KMS-11 (cell line): ENCODE measurements at regions not wholly inside any gene's neighbourhood (a gene's known extent, or its start where the extent isn't known, plus 50 kb on each side); places are given as distances from the start of the nearest gene placed in this dataset.

Source experiments
- H2AFZ ChIP-seq: fragments of 200-600 bp; sonication (generic); 2 replicates; pipeline ENCODE4 v1.6.1; 2016; ENCODE audit warnings: antibody characterized with exemption, mixed run types, low read depth
- H3K27ac ChIP-seq: fragments of 200-600 bp; sonication (generic); 2 replicates; pipeline ENCODE4 v1.6.1; 2016; ENCODE audit warnings: mild to moderate bottlenecking, mixed run types
- H3K27me3 ChIP-seq: fragments of 200-600 bp; sonication (generic); 2 replicates; pipeline ENCODE4 v1.6.1; 2017; ENCODE audit warnings: mild to moderate bottlenecking, low read depth, mixed run types, moderate library complexity; ENCODE audit not compliant: insufficient read depth
- H3K36me3 ChIP-seq: fragments of 200-600 bp; sonication (generic); 2 replicates; pipeline ENCODE4 v1.6.1; 2017; ENCODE audit warnings: mild to moderate bottlenecking, mixed run types; ENCODE audit not compliant: insufficient read depth
- H3K4me1 ChIP-seq: fragments of 200-600 bp; sonication (generic); 2 replicates; pipeline ENCODE4 v1.6.1; 2016; ENCODE audit warnings: mild to moderate bottlenecking, low read depth, mixed run types; ENCODE audit not compliant: poor library complexity, severe bottlenecking
- H3K4me2 ChIP-seq: fragments of 200-600 bp; sonication (generic); 2 replicates; pipeline ENCODE4 v1.7.0; 2016; ENCODE audit warnings: mild to moderate bottlenecking, mixed run types
- H3K4me3 ChIP-seq: fragments of 200-600 bp; sonication (generic); IDR thresholded peaks from 2 replicates; pipeline ENCODE4 v1.6.1; 2017; ENCODE audit warnings: low read depth, low read length, mixed read lengths; ENCODE audit not compliant: insufficient read depth
- H3K79me2 ChIP-seq: fragments of 200-600 bp; sonication (generic); 2 replicates; pipeline ENCODE4 v1.6.1; 2016; ENCODE audit warnings: low read depth, mixed run types; ENCODE audit not compliant: insufficient read depth
- H3K9ac ChIP-seq: fragments of 200-600 bp; sonication (generic); 2 replicates; pipeline ENCODE4 v1.6.1; 2016; ENCODE audit warnings: mild to moderate bottlenecking, mixed run types
- H4K20me1 ChIP-seq: fragments of 200-600 bp; sonication (generic); 2 replicates; pipeline ENCODE4 v1.6.1; 2016; ENCODE audit warnings: mild to moderate bottlenecking, mixed run types; ENCODE audit not compliant: insufficient read depth
- TF ChIP-seq, protein P1 (sequence below): fragments of 200-600 bp; sonication (generic); conservative IDR thresholded peaks from 2 replicates; pipeline ENCODE4 v1.6.1; 2017; ENCODE audit warnings: low read depth, mild to moderate bottlenecking, antibody characterized with exemption, low read length, moderate library complexity, mixed read lengths

- Histone ChIP-seq H3K4me1 (no peaks in the 10 kb centered on the region), H3K9ac (no peak overlapping the region), H3K27me3 (no peaks in the 10 kb centered on the region), H2AFZ (no peak overlapping the region), H3K36me3 (no peaks in the 10 kb centered on the region), H4K20me1 (no peaks in the 10 kb centered on the region), H3K4me3 (no peak overlapping the region), H3K4me2 (no peak overlapping the region), H3K27ac (no peak overlapping the region), H3K79me2 (no peaks in the 10 kb centered on the region)
- TF ChIP-seq, protein P1, sequence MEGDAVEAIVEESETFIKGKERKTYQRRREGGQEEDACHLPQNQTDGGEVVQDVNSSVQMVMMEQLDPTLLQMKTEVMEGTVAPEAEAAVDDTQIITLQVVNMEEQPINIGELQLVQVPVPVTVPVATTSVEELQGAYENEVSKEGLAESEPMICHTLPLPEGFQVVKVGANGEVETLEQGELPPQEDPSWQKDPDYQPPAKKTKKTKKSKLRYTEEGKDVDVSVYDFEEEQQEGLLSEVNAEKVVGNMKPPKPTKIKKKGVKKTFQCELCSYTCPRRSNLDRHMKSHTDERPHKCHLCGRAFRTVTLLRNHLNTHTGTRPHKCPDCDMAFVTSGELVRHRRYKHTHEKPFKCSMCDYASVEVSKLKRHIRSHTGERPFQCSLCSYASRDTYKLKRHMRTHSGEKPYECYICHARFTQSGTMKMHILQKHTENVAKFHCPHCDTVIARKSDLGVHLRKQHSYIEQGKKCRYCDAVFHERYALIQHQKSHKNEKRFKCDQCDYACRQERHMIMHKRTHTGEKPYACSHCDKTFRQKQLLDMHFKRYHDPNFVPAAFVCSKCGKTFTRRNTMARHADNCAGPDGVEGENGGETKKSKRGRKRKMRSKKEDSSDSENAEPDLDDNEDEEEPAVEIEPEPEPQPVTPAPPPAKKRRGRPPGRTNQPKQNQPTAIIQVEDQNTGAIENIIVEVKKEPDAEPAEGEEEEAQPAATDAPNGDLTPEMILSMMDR: no peak
Observed at GRCh38 chr5:67297802-67298532, 101.4 kb upstream of the CD180 start.

GRCh38 chr5:67297376-67297775, 100.8 kb upstream of the CD180 start:
- Histone ChIP-seq H4K20me1 (no peaks in the 10 kb centered on the region), H3K9ac (no peak overlapping the region), H3K27ac (no peak overlapping the region)

DNA sequence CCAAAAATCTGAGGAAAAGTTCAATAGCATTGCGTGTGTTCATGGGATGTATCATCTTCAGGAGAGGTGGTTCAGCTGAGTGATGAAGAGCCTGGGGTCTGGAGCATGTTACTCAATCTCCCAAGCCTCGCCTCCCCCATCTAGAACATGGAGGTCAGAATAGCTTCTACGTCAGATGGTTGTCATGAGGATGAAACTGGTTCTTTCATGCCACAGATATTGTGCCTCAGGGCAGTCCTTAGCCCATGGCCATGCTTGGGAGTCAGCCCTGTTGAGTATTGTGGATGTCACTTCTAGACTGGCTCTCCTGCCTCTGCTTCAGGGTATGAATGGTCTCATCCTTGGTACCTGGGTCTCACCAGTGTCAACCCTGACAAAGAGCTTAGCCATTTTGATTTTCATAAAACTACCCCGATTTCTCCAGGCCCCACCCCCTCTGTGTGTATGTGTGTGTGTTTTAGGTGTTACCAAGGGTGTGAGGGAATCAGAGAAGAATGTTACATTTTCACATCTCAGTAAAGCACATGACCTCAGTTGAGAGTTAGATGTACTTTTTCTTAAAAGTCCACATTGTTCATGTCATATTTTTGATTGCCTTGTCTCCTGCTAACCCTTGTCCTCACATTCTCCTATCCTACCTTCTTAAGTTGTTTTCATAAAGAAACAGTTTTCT, 97.8 kb upstream of the CD180 start:
- H2AFZ ChIP-seq: no peak overlapping the region
- H3K27me3 ChIP-seq: no peaks in the 10 kb centered on the region
- H4K20me1 ChIP-seq: no peaks in the 10 kb centered on the region
- no peak overlapping the region for H3K4me3 ChIP-seq
- no peak overlapping the region for H3K27ac ChIP-seq
- H3K4me2 ChIP-seq: no peak overlapping the region
- H3K36me3 ChIP-seq: no peaks in the 10 kb centered on the region
- TF ChIP-seq, protein P1: no peak
- H3K9ac ChIP-seq: no peak overlapping the region
- H3K79me2 ChIP-seq: no peaks in the 10 kb centered on the region
- no peaks in the 10 kb centered on the region for H3K4me1 ChIP-seq

More at GRCh38 chr5:67297376-67297775, 100.8 kb upstream of the CD180 start:
- no peak overlapping the region for H3K4me2 ChIP-seq
- H3K4me1 ChIP-seq: no peaks in the 10 kb centered on the region
- H3K79me2 ChIP-seq: no peaks in the 10 kb centered on the region
- H3K27me3 ChIP-seq: no peaks in the 10 kb centered on the region
- no peak overlapping the region for H3K4me3 ChIP-seq
- H3K36me3 ChIP-seq: no peaks in the 10 kb centered on the region
- TF ChIP-seq, protein P1: no peak
- no peak overlapping the region for H2AFZ ChIP-seq

- H2AFZ ChIP-seq: no peak overlapping the region
- H3K36me3 ChIP-seq: no peaks in the 10 kb centered on the region
- no peaks in the 10 kb centered on the region for H3K79me2 ChIP-seq
- no peak overlapping the region for H3K4me3 ChIP-seq
- H3K9ac ChIP-seq: no peak overlapping the region
- no peak overlapping the region for H3K4me2 ChIP-seq
- no peaks in the 10 kb centered on the region for H3K4me1 ChIP-seq
- no peaks in the 10 kb centered on the region for H3K27me3 ChIP-seq
- no peaks in the 10 kb centered on the region for H4K20me1 ChIP-seq
- no peak overlapping the region for H3K27ac ChIP-seq
- TF ChIP-seq, protein P1: no peak
Observed at GRCh38 chr5:67293226-67293625, 96.6 kb upstream of the CD180 start.
